TTC549 (cell line): ENCODE measurements at regions not wholly inside any gene's neighbourhood (a gene's known extent, or its start where the extent isn't known, plus 50 kb on each side); places are given as distances from the start of the nearest gene placed in this dataset.

Experiments
- FAIRE-seq: peaks from 2 replicates; lab custom pipeline; 2012; peaks lifted over from hg19 to GRCh38; lab: Jason Lieb, UNC

DNA sequence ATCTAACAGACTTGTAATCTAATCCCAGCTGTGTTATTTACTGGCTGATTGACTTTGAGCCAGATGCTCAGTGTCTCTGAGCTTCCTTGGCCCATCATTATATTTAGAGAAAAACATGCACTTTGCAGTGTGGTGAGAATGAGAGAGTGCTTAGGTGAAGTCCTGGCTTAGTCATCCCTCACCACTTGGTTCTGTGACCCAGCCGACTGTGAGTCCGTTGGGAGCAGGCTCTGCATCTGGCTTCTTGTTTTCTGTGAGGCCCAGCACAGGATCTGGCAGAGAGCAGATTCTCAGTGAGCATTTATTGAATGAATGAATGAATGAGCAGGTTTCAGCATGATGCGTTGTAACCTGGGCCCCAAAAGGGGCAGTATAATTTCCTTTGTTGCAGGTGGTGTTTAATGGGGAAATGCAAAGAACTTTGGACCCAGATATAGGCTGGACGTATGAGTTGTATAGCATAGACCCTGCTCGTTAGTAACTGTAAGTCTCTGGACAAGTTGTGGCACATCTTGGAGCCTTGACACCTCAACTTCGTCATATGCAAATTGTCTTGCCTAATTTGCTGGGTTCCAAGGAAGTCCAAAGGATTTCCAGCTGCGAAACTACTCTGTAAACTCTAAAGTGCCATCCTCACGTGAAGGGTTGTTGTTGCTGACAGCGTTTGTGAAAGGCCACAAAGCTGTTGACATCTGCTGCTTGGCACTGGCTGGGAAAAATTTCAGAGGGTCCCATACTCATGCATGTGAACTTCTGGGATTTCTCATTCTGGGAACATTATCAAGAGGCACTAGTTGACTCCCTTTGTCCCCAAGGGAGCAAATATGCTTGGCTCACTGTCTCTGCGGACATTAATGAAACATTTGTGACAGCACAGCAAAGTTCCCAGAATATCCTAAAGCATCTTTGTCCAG is 138.8 kb upstream of the USP24 start:
- no peak for FAIRE-seq

DNA sequence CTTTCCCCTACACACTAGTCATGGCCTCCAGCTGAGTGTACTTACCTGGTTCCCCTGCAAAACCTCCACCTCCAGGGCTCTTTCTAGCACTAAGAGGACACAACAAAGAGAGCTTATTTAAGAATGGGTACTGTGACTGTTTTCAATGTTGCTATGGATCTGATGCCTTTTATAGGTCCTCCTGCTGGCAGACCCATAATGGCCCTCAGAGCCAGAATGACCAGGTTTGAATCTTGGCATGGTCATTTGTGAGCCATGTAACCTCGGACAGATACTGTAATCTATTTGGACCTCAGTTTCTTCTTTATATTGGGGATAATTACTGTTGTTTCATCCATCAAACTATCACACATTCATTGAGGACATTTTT is 137.6 kb upstream of the USP24 start:
- no peak for FAIRE-seq

DNA sequence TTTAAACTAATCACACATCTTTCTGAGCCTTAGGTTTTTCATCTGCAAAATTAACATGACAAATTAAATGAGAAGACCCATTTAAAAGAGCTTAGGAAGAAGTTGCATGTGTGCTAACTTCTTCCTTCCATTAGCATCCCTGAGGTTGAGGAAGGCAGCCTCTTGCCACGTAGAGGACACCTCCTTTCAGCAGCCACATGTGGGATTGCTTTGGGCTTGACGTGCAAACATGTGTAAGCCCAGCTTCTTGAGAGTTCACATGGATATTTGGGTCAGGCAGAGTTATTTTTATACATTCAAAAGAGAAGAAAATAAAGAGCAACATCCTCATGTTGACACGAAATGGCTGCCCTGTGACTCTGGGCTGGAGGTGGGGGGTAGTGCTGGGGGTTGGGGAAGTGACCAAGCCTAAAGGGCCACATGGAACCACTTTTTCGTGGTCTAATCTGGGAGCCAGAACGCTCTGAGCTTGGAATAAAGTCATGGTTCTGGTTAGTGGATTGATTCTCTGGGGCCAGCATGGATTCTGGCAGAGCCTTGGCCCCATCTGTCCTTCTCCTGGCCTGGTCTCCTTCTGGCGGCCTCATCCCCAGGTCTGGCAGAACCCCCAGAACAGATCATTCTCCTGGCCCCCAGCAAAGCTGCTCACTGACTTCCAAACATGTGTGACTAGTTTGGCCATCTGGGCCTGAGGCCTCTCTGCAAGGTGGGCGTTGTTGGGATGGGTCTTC is 137.1 kb upstream of the USP24 start:
- FAIRE-seq: no peak

DNA sequence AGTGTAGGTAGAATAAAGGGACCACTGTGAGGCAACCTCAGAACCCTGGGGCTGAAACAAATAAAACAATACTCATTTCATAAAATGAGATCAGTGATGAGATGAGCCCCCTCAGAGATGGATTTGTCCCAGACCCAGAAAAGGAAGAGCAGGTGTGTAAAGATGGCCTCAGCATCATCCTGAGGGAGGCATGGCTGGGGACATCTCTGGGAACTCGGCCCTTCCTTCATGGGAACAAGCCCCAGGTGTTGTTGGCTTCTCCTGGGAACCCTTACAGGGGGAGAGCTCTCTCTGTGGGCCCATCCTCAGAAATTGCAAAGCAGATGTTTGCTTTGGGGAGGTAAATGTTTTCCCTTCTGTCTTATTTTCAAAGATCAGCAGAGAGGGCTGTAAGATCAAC is 133.2 kb upstream of the USP24 start:
- no peak for FAIRE-seq

DNA sequence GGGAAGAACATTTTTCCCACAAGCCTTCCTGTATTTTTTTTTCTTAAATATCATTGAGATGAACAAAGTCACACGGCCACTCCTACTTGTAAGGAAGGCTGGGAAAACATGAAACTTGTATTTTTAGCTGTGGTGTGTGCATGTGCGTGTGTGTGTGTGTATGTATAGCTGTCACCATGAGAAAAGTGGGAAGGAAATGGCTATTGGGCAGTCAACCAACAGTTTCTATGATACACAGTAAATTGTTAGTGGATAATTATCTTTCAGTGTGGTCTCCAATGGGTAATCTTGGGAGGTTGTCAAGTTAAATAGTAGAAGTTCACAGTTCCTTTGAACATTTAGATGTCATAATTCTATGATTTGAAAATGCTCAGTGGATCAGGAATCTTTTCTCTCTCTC is 132.7 kb upstream of the USP24 start:
- FAIRE-seq: no peak

DNA sequence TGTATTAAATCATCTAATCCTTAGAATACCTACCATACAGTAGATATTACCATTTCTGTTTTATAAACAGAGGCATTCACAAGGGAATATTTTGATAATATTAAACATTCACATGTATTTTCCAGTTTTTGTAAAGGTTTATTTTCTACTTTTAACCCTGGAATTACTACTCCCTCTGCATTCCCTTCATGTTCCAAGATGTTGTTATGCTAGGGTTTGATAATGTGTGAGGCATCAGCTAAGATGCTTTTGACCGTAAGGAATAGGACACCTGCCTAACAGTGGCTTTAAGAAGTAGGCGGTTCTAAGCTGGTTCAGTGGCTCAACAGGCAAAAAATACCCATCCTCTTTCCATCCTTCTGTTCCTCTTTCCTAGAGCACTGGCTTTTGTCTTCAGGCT is 131.9 kb upstream of the USP24 start:
- no peak for FAIRE-seq

DNA sequence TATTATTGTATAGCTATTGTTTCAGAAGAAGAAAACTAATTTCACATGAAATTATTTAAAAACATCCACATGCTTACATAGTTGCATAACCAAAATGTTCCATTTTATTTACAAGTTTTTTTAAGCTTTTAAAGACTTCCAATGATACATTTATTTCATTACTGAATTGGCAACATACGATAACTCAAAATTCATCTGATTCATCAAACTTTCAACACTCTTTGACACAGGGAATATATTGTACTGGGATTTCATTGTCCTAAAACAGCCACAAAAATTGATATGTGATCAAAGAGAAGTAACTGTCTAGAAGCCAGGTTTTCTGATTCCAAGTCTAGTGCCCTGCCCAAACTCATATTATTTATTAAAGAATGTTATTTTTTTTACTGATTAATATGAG is 131.4 kb upstream of the USP24 start:
- no peak for FAIRE-seq

DNA sequence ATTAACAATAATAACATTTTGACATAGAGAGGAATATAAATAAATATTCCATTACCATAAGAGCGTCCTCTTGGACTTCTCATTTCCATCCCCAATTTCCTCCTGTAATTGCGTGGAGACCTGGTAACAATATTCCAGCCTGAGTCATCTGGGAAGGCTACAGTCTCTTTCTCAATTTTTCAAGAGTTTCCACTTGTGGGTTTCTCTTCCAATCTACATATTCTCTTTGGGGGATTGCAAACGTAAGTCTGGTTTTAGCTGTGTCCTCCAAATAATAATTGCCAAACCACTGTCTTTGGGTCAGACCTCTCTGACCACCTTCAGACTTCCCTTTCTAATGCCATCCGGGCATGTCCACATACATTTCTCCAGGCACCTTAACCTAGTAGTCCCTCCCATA is 124.5 kb upstream of the USP24 start:
- FAIRE-seq: no peak

DNA sequence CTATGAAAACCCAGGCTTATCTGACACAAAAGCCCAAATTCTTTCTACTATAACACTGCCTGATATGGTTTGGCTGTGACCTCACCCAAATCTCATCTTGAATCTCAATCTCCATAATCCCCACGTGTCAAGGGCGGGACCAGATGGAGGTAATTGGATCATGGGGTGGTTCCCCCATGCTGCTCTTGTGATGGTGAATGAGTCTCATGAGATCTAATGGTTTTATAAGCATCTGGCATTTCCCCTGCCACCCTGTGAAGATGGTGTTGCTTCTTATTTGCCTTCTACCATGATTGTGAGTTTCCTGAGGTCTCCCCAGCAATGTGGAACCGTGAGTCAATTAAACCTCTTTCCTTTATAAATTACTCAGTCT is 123.3 kb upstream of the USP24 start:
- FAIRE-seq: no peak

DNA sequence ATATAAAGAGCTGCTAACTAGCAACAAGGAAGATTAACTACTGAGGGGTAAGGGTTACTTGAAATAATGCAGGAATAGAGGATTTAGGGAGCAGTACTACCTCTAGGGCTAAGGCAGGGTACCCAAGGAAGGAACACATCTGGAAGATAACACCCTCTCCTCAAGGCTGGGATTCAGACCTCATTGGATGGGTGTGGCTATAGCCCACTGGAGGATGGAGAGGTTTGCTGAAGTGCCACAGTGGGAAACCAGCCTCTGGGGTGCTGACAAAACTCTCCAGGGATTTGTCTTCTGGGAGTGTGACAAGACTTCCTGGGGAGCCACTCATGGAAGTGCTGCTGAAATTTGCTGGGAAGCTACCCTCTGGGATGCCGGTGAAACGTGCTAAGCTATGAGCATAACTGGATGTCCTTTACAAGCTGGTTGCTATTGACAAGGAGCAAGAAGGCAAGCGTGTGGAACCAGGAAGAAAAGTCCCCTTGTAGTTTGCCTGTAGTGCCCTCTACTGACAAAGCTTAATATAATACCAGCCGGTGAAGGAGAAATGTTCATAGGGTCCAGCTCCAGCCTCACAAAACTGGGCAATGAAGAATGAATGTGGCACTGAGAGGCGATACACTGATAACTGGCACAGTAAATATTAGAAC is 122.8 kb upstream of the USP24 start:
- FAIRE-seq: no peak

DNA sequence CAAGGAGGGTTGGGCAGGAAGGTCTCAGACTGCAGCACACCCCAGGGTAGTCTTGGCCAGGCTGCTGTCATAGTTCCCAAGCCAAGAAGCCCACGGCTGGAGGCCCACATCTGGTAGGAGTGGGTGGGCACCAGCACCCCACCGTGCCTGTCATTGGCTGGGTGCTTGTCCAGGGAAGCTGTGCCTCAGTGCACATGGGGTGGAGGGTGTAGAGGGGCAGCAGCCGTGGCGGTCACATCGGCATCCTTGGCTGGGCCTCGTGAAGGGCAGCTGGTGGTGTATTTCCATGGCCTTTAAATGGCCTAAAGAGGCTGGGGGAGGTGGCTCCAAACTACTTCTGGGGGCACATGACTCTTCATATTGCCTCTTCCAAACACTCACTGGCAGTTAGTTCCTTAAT is 119.6 kb upstream of the USP24 start:
- FAIRE-seq: no peak

DNA sequence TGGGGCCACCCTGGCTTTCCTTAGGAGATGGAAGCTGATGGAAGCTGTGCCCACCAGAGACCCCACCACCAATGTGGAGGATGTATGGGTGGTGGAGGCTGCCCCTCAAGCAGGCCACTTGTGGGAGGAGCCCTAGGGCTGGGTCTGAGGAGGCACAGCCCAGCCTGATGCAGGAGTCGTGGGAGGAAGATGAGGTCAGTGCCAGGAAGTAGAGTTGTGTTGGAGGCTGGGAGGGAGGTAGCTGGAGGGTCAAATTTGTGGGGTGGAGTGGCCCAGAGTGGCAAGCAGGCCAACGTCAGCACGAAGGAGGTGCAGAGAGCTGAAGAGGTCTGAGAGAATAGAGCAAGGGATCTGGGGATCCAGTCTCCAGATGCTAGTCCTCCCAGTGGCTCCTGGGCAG is 119.0 kb upstream of the USP24 start:
- FAIRE-seq: no peak

DNA sequence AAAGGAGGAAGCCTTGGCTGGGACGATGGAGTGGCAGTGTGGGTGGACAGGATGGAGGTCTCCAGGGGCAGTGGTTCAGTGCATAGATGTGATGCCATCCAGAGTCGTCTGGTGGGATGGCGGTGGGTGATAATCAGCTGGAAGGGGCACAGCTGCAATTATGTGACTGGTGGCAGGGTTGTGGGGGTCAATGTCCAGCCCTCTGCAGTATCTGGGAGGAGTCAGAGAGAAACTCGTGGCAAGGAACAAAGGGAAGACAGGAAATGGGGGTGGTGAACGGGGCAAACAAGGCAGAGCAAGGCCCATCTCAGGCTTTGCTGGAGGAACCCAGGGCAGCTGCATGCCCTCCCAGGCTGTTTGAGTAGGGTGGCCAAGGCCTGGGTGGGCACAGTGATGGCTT is 118.3 kb upstream of the USP24 start:
- FAIRE-seq: no peak

DNA sequence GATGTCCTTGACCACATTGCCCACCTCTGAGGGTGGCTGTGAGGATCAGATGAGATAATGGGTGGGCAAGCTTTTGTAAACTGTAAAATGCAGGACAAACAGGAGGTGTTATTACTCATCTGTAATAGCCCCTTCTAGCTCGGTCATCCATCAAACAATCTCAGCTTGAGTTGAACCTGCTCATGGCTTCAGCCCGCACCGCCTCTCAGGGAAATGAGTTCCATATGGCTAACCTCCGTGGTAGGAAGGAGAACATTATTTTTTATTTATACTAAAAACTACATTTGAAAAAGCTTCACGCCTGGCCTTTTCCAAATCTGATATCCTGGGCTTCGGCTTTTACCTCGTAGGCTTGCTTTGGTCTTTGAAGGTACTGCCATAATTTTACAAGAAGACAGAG is 116.2 kb upstream of the USP24 start:
- no peak for FAIRE-seq

DNA sequence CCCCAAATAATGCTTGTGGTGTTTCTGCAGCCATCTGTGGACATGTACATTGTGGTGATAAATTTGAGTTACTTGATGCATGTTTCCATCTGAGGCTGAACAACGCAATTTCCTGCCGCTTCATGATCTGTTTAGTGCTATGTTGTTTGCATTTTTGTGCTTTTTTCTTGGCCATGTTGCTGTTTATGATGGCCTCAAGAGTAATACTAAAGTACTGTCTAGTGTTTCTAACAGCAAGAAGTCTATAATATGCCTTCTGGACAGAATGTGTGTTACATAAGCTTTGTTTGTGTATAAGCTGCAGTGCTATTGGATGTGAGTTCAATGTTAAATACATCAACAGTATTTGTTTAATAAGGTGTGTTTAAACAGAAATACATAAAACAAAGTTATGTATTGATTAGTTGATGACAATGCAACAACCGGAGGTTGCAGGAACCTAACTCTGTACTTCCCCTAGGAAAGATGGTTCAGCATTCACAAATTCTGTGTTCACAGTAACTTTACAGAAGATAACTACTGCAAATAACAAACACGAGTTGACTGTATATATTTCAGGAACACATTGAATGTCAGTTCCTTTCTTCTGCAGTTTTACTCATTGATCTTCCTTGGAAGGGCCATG is 114.8 kb upstream of the USP24 start:
- no peak for FAIRE-seq

DNA sequence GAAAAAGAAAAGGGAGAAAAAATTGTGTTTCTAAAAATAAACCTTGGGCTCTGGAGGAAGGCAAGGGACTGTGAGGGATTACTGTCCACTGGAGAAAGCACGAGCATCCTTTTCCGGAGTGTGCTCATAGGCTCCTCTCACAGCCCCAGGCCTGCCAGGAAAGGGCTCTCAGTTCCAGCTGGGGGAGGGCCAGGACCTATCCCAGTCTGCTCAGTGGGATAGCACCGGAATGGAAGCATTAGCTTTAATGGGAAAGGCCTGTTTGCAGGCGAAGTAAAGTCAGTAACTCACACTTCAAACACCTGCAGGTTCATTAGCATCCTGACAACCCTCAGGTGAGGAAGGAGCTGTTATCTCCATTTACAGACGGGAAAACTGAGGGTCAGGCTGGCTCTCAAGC is 113.9 kb upstream of the USP24 start:
- FAIRE-seq: no peak

DNA sequence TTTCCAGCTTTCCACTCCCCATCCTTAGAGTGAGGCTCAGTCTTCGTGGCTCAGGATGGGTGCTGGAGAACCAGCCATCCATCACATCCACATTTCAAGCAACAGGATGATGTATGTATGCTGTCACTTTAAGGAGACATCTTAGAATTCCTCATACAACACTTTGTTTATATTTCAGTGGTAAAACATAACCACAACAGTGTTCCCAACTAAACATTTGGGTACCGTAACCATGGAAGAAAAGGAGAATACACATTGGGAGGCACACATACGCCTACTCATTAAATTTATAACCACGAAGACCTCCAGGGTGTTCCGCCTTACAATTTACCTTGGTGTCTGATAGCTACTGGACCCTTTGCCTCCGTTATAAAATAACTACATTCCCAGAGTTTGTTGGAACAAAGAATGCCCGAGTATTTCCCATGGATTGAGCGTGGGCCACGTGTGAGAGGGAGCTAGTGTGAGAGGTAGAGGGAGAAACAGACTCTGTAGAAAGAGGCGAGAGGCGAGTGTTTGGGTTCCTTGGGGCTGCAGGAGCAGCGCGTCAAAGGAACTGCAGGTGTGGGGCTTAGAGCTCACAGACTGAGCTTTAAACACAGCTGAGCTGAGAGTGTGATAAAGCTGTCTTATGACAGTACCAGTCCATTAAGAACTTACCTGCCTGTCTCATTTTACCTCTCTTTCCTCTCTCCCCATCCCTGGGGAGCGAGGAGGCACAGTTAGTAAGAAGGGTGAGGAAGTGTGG is 111.5 kb upstream of the USP24 start:
- FAIRE-seq: no peak

DNA sequence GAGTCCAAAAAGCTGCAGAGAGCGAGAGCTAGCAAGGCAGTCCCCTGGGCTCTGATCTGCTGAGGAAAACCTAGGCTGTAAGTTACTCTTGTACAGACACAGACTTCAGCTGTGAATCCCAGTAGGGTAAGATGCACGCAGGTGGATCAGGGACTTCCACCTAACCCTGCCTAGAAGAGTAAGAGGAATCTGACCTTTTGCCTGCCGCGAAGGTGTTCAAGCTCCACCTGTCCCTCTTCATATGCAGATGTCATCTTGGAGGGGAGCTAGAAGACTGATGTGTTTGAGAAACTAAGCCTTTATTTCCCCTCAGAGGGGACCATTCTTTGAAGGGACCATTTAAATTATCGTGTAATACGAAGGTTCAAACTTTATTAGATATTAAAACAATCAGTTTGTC is 108.6 kb upstream of the USP24 start:
- no peak for FAIRE-seq

DNA sequence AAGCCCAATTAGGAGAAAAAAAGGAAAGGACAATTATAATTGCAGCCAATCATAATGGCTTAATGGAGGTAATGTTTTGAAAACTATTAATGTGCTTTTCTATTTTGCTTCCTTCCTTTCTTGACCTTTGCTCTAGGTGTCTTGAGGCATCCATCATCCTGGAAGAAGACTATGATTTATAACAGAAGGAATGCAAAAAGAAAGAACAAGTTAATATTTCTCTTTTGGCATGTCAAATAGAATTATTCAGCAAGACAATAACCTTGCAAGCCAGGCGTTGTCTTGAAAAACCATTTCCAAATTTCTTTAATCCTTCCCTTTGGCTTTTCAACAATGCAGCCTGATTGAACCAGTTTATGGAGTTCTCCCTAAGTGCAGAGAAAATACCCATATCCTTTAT is 107.7 kb upstream of the USP24 start:
- FAIRE-seq: no peak

DNA sequence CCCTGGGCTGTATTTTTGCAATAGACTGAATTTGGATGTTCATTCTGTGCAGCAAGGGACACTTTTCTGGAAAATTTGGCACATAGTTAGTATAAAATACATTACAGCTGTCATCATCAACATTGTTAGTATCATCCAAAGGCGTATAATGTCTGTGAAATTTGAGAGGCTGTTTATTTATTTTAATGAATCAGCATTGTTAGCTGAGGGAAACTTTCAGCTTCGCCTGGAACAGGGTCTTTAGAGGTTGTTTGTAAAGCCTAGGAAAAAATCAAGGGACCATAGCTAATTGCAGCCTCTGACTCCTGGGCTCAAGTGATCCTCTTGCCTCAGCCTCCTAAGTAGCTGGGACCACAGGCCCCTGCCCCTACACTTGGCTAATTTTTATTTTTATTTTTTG is 106.8 kb upstream of the USP24 start:
- no peak for FAIRE-seq

DNA sequence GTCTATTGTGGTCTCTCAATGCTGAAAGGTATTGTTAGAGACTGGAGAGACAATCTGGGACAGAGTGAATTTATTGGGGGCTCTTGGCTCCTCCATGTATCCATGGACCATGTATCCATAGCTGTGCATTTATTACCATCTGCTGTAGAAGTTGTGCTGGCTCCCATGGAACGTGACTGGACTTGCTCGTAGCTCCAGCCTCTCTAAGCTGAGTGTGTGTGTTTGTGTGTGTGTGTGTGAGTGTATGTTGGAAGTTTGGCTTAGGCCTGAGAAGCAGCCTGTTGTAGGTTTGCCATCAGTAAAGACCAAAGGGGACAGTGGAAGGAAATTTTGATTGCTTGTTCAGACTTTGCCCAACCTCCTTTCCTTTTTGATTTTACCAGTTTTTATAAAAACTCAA is 105.7 kb upstream of the USP24 start:
- no peak for FAIRE-seq

DNA sequence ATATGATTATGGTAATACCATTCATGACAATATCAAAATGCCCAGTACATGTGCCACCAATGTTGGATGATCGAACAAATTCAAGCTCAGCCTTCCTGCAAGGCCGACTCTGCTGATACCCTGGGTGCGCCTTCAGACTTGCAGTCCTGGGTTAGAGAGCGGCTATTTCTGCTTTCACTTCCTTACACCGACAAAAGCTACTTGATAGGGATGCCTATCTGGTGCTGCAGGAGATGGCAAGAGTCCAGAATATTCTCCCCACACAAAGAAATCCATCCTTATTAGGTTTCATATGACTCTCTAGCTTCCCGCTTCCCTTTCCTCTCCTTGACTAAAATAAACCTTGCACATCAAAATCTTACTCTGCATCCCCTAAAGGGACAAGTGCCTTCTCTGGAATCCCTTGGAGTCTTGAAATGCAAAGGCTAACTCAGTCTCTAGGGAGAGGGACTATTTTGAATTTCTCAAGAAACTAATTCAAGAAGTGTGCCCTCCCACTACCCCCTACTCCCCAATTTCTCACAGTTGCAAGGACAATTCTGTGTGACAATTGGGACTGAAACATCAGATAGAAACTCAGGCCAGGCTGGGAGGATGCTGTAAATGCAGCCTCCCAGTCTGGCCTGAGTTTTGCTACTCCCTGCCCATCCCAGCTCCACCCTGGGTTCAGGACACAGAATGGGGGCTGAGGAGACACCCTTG is 103.1 kb upstream of the USP24 start:
- no peak for FAIRE-seq
